HT-29 (cell line): ENCODE measurements at regions not wholly inside any gene's neighbourhood (a gene's known extent, or its start where the extent isn't known, plus 50 kb on each side); places are given as distances from the start of the nearest gene placed in this dataset.
A peak's percentile ranks its signal among the peaks of the same experiment; 100 is the strongest.

Experiments used
- DNase-seq: peaks from one replicate; pipeline ENCODE4 v3.0.0-alpha.2; 2015; ENCODE audit warnings: low spot score

GRCh38 chr5:155193483-155194107, 180.0 kb downstream of the KIF4B start:
- DNase-seq: no peak

- no peak for DNase-seq
Measured at GRCh38 chr5:155200608-155201007, 187.1 kb downstream of the KIF4B start.

DNA sequence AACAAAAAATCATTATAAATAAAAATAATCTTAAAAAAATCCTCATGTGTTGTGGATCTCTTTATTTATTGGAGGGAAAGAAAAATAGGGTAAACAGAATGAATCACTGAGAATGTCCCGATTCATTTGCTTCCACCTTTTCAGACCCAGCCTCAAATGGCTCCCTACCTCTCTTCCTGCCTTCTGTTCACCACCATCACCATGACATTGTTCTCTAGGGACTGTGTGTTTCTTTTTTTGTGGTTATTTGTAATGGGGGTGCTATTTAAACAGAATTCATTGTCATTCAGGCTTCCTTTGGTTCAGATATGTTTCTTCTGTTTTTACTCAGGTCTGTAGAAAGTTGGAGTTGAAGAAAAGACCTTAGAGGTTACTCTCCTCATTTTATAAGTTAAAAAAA, 198.2 kb downstream of the KIF4B start:
- DNase-seq: no peak

DNA sequence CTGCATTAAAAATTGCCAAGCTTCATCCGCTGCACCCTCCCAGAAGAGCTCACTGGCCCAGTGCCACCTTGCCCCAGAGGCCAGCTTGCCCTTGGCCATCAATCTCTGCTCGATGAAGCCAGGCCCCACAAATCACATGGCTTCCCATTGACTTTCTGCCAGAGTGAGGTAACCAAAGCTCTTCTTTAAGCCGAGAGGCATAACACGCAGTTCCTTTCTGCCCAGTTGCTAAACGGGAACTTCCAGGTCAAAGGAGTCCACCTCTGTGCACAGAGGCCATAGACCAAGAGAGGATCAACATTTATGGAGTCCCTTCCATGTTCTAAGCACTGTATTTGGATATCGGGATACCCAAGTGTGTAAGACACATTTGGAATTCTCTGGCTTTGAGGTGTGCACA, 208.8 kb downstream of the KIF4B start:
- peak; percentile 1 for DNase-seq

- DNase-seq: no peak
Measured at GRCh38 chr5:155229135-155229534, 215.6 kb downstream of the KIF4B start.

GRCh38 chr5:155239803-155240202, 226.2 kb downstream of the KIF4B start:
- no peak for DNase-seq

- DNase-seq: no peak
Measured at GRCh38 chr5:155250596-155250995, 237.0 kb downstream of the KIF4B start.

GRCh38 chr5:155252025-155252424, 238.5 kb downstream of the KIF4B start:
- no peak for DNase-seq

- no peak for DNase-seq
Measured at GRCh38 chr5:155252717-155253116, 239.2 kb downstream of the KIF4B start.

GRCh38 chr5:155254399-155254798, 240.8 kb downstream of the KIF4B start:
- no peak for DNase-seq

DNA sequence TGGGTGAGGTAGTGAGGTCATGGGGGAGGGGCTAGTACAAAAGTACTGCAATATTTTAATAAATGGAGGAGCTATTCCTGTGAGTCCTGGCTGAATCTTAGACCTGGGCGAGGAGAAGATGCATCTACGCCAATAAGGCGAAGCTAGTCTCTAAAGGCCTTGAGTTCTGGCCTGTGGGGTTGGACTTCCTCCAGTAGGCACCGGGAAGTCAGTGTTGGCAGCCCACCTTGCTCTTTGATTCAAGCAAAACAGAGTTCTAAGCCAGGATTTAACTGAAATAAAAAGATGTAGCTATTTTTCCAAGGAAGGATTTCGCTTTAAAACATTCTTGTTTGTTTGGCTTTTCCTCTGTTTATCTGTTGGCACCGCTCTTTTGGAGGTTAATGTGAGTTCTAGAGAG, 244.6 kb downstream of the KIF4B start:
- DNase-seq: no peak

- no peak for DNase-seq
Measured at GRCh38 chr5:155259648-155260047, 246.1 kb downstream of the KIF4B start.

- DNase-seq: peak; percentile 29
Measured at GRCh38 chr5:155260798-155261197, 247.2 kb downstream of the KIF4B start.

- no peak for DNase-seq
Measured at GRCh38 chr5:155263381-155263780, 249.8 kb downstream of the KIF4B start.

DNA sequence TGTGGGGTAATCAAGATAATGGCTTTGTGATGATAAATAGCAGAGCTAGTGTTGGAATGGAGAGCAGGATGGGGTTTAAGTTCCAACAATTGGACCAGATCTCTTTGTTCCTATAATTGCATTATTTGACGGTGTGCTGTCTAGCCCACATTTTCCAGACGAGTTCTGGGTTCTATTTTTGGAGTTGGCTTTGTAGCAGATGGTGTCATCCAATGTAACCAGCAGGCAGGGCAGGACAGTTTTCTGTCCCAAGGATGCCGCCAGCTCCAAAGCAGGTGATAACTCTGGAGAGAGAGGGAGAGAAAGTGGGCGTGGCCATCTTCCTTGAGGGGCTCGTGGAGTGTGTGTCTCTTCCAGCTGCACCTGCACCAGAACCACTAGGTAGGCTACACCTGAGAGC, 251.3 kb downstream of the KIF4B start:
- no peak for DNase-seq

GRCh38 chr5:155268770-155269425, 255.3 kb downstream of the KIF4B start:
- DNase-seq: no peak

DNA sequence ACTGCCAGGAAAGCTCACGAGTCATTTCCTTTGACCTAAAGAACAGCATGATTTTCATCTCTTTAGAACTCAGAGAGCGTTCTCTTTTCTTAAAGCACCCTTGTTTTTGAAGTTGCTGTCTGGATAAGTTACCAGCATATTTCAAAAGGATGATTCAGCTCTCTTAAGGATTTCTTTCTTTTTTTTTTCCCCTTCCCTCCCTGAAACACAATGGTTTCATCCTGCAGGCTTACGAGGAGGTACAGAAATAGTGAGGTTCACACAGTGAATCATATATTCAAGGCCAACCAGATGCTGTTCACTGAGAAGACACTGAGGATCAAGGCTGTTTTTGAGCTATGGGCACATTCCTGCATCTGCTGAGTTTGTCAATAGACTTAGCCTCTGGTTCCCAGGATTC, 257.2 kb downstream of the KIF4B start:
- DNase-seq: no peak

DNA sequence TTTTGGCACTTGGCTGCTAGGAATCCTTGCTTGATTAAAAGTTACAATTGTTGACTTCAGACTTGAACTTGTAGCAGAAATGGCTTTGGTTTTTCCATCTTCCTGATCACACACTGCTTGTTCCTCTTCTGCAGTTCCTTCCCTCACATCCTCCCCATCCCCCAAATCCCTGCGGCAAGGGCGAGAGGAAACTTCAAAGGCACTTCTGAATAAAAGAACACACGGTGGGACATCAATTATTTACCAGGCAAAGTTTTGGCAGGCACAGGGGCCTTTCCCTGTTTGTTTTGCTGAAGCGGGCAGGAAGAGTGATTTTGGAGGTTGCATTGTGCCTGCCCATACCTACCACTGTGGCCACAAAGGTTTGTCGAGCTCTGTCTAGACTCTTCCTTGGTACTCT, 260.9 kb downstream of the KIF4B start:
- DNase-seq: no peak

- DNase-seq: no peak
Measured at GRCh38 chr5:155275222-155275621, 261.7 kb downstream of the KIF4B start.

GRCh38 chr5:155276231-155276630, 262.7 kb downstream of the KIF4B start:
- DNase-seq: no peak

DNA sequence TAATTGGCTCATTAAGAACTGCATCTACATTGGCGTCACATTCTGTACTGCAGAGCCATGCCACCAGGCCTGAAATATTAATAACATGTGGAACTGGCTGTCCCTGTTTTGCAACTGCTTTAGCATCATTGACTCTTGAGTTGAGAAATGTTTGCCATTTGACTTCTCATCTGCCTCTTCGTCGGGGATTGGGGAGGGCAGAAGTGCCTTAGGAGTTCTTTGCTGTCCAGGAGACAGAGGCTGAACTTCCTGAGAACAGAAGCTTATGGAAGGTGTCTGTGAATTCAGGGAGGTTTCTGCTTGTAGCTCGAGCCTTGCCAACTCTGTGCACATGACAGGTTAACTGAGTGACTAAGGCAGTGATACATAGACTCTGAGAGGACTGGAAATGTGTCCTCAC, 265.0 kb downstream of the KIF4B start:
- no peak for DNase-seq

DNA sequence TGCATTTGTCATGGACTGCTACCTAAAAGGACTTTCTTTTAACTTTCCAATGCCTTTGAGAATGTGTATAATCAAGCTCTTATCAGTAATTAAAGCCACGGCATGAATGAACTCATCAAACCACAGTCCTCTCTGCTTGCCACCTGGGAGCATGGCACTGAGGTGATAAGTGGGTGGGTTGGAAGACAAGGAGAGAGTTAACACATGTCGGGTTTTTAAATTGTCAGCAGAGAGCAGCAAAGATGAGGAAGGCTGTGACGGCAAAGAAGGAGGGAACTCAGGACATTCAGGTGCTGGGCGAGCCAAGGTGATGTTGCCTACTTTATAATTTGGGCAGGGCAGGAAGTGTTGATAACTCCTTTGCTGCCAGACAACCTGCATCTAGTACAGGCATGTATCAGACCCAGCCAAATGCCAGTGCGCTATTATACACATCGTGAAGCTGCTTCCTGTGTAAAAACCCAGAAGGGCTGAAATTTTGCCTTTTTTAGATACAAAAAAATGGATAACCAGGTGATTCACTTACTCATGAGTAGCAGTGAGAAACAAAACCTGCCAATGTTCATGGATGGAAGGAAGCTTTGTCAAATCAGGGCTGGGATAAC, 269.1 kb downstream of the KIF4B start:
- DNase-seq: no peak

- no peak for DNase-seq
Measured at GRCh38 chr5:155285706-155286105, 272.2 kb downstream of the KIF4B start.
